A673 (cell line): ENCODE measurements at regions not wholly inside any gene's neighbourhood (a gene's known extent, or its start where the extent isn't known, plus 50 kb on each side); places are given as distances from the start of the nearest gene placed in this dataset.

ENCODE experiments used
- CTCF ChIP-seq: fragments of 300-800, 200-600 bp; sonication (generic); conservative IDR thresholded peaks from 2 replicates; pipeline ENCODE4 v1.5.1; 2017; ENCODE audit warnings: low read depth, mild to moderate bottlenecking, antibody characterized with exemption, low read length, moderate library complexity, mixed read lengths
- EZH2 ChIP-seq: fragments of 200-600 bp; sonication (generic); IDR thresholded peaks from 2 replicates; pipeline ENCODE4 v1.6.1; 2017; ENCODE audit warnings: borderline replicate concordance, low read depth, mild to moderate bottlenecking, mixed read lengths, antibody characterized with exemption, low read length; ENCODE audit not compliant: poor library complexity, severe bottlenecking

- TF ChIP-seq CTCF, result no peak
- no peak for TF ChIP-seq EZH2
These were observed 98.9 kb upstream of the WNT4 start for GRCh38 chr1:22241811-22242210.
